ENCODE measurements at regions not wholly inside any gene's neighbourhood (a gene's known extent, or its start where the extent isn't known, plus 50 kb on each side); places are given as distances from the start of the nearest gene placed in this dataset.

DNA sequence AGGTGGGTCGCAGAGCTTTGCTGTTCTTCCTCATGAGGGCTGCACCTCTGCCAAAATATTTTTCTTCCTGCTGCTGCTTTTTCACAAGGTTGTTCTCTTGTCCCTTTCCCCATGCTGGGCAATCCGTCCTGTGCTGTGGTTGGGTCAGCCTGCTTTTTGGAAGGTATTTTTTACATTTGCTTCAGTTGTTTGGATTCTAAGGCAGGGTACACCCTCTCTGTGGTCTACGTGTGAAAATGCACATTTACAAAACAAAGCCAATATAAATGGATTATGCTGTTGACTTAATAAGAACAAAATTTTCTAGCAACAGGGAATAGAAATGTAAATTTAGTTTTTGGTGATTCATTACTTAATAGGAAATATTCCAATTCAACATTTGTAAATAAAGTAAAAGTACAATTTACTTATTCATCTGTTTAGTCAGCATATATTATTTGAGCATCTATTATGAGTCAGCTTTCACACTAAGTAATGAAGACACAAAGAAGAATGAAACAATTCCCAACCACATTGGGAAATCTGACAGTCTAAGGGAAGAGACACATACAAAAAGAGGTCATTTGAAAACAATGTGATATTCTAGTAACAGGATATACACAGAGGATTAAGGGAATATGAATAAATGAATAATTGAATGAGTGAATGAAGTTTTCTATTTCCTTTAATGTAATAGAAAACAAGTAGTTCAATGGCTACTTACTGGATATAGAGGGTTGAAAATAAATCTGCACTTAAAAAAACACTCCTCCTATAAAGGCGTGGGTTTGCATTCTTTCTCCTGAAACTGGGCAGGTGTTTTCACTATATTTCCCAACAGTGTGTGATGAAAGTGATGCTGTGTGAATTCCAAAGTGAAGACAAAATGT, 94.6 kb upstream of the PRICKLE1 start:
- H3K4me3 ChIP-seq (ENCODE audit: low read length in 2 of 2), result no peak overlapping the region
- DNase-seq (no peak), ATAC-seq (ENCODE audit: low FRiP score) (no peak)
- intact Hi-C loops (cut with DNase I), result no loop called here
- H3K4me1 ChIP-seq (ENCODE audit: control insufficient read depth in 1 of 2, insufficient read depth in 2 of 2, low read length in 2 of 2), result peaks cover 0 to 3% of the 10 kb centered on the region in 2 donors
- WGBS, 2 donors, result 51 to 56% methylated on average over 4 of the region's 4 CpGs
- H3K27ac ChIP-seq (ENCODE audit: low read depth in 1 of 2, low read length in 2 of 2), result no peak overlapping the region
- H3K9me3 ChIP-seq (ENCODE audit: control insufficient read depth, low read length), result peaks cover 1% of the 10 kb centered on the region
- H3K27me3 ChIP-seq (ENCODE audit: control insufficient read depth in 1 of 2, insufficient read depth in 2 of 2, low read length in 1 of 2), result peaks cover 0 to 2% of the 10 kb centered on the region in 2 donors
- H3K36me3 ChIP-seq (ENCODE audit: control insufficient read depth in 1 of 2, insufficient read depth in 2 of 2, low read length in 1 of 2), result no peaks in the 10 kb centered on the region

DNA sequence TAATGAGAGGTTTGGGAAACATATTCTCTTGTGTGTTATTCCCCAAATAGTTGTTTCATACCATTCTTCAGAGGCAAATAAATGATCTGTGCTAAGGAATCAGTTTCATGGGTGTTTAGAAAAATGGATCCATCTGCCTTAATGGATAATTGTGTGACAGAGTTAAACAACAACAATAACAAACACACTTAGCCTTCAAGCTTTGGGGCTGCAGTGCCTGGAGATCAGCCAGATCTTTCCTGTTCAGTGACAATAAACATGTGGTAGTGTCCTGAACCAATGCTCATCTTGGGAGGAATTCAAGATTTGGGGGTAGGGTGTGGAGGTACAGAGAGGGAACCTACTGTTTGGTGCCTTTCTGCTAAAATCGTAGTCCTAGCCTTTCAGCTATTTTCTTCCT, 93.7 kb upstream of the PRICKLE1 start:
- Histone ChIP-seq H3K9me3 (ENCODE audit: control insufficient read depth, low read length) (no peaks in the 10 kb centered on the region), H3K27me3 (ENCODE audit: control insufficient read depth in 1 of 2, insufficient read depth in 2 of 2, low read length in 1 of 2) (peaks cover 0 to 2% of the 10 kb centered on the region in 2 donors), H3K4me3 (ENCODE audit: low read length in 2 of 2) (no peak overlapping the region), H3K4me1 (ENCODE audit: control insufficient read depth in 1 of 2, insufficient read depth in 2 of 2, low read length in 2 of 2) (peaks cover 0 to 3% of the 10 kb centered on the region in 2 donors), H3K36me3 (ENCODE audit: control insufficient read depth in 1 of 2, insufficient read depth in 2 of 2, low read length in 1 of 2) (no peaks in the 10 kb centered on the region), H3K27ac (ENCODE audit: low read depth in 1 of 2, low read length in 2 of 2) (no peak overlapping the region)
- ATAC-seq (ENCODE audit: low FRiP score), result no peak
- no peak for DNase-seq
- intact Hi-C loops (cut with DNase I), result no loop called here
- 91 to 95% methylated on average over 1 of the region's 1 CpG for WGBS, 2 donors

DNA sequence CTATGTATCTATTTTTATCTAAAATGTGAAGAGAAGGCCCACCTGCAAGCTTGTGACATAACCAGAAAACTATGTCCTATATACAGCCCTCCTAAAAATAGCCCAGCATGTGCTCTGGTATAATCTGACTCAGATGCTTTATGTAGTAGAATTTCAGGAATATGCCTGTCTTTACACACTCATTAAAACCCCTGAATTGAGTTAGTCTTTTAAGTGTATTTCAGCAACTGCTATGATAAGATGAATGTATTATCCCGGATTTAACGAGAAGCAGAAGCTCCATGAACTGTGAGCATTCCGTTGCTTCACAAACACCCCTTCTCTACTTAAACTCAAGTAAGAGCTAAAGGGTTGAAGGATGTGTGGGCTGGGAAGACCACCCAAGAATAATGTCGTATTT, 89.9 kb upstream of the PRICKLE1 start:
- Histone ChIP-seq H3K4me1 (ENCODE audit: control insufficient read depth in 1 of 2, insufficient read depth in 2 of 2, low read length in 2 of 2) (peaks cover 0 to 3% of the 10 kb centered on the region in 2 donors), H3K27me3 (ENCODE audit: control insufficient read depth in 1 of 2, insufficient read depth in 2 of 2, low read length in 1 of 2) (peaks cover 0 to 2% of the 10 kb centered on the region in 2 donors), H3K4me3 (ENCODE audit: low read length in 2 of 2) (no peak overlapping the region), H3K36me3 (ENCODE audit: control insufficient read depth in 1 of 2, insufficient read depth in 2 of 2, low read length in 1 of 2) (no peaks in the 10 kb centered on the region), H3K27ac (ENCODE audit: low read depth in 1 of 2, low read length in 2 of 2) (no peak overlapping the region), H3K9me3 (ENCODE audit: control insufficient read depth, low read length) (no peaks in the 10 kb centered on the region)
- WGBS, 2 donors, result 35 to 36% methylated on average over 4 of the region's 4 CpGs
- intact Hi-C loops (cut with DNase I), result no loop called here
- ATAC-seq (ENCODE audit: low FRiP score) (no peak), DNase-seq (no peak)

DNA sequence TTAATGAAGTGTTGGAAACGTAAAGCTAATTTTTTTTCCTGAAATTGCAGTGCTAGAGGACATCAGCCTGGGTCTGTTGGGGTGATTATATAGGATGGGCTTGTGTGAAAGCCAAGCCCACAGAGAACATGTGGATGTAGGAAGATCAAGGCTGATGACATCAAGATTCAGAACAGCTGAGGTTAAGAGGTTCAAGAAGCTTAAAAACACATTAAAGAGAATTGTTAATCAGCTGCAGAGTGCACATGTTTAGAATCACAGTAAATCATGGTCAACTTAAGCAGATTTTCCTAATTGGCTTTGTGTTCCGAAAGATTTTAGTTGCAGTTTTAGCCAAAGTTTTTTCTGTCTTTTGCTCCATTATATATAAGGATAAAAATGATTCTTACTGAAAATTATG, 87.9 kb upstream of the PRICKLE1 start:
- intact Hi-C loops (cut with DNase I), result no loop called here
- H3K9me3 ChIP-seq (ENCODE audit: control insufficient read depth, low read length), result no peaks in the 10 kb centered on the region
- no peak for ATAC-seq (ENCODE audit: low FRiP score)
- H3K4me3 ChIP-seq (ENCODE audit: low read length in 2 of 2), result no peak overlapping the region
- no peak for DNase-seq
- H3K36me3 ChIP-seq (ENCODE audit: control insufficient read depth in 1 of 2, insufficient read depth in 2 of 2, low read length in 1 of 2), result no peaks in the 10 kb centered on the region
- no peak overlapping the region for H3K27ac ChIP-seq (ENCODE audit: low read depth in 1 of 2, low read length in 2 of 2)
- WGBS, 2 donors, result 89 to 94% methylated on average over 2 of the region's 2 CpGs
- H3K4me1 ChIP-seq (ENCODE audit: control insufficient read depth in 1 of 2, insufficient read depth in 2 of 2, low read length in 2 of 2), result peaks cover 0 to 3% of the 10 kb centered on the region in 2 donors
- no peaks in the 10 kb centered on the region for H3K27me3 ChIP-seq (ENCODE audit: control insufficient read depth in 1 of 2, insufficient read depth in 2 of 2, low read length in 1 of 2)

DNA sequence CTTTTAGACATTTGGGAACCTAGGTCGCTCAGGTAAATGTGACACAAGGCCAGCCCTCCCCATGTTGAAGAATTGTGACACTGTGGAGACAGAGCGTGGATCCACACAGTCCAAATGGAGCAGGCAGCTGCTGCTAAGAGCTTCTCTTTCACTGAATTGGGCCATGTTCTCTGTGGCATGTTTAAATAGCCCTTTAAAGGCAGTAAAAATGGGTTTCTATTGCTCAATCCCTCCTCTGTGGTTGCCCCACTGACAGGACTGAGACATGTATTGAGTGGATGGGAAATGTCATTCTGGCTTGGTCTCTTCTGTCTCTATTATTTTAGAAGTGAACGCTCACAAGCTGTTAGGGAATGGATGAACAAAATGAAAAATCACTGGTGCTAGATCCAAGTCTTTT, 84.0 kb upstream of the PRICKLE1 start:
- ATAC-seq (ENCODE audit: low FRiP score) (no peak), DNase-seq (no peak)
- H3K9me3 ChIP-seq (ENCODE audit: control insufficient read depth, low read length), result no peaks in the 10 kb centered on the region
- H3K4me3 ChIP-seq (ENCODE audit: low read length in 2 of 2), result no peak overlapping the region
- no peaks in the 10 kb centered on the region for H3K27me3 ChIP-seq (ENCODE audit: control insufficient read depth in 1 of 2, insufficient read depth in 2 of 2, low read length in 1 of 2)
- 92 to 97% methylated on average over 3 of the region's 3 CpGs for WGBS, 2 donors
- intact Hi-C loops (cut with DNase I), result no loop called here
- H3K36me3 ChIP-seq (ENCODE audit: control insufficient read depth in 1 of 2, insufficient read depth in 2 of 2, low read length in 1 of 2), result no peaks in the 10 kb centered on the region
- no peak overlapping the region for H3K27ac ChIP-seq (ENCODE audit: low read depth in 1 of 2, low read length in 2 of 2)
- no peaks in the 10 kb centered on the region for H3K4me1 ChIP-seq (ENCODE audit: control insufficient read depth in 1 of 2, insufficient read depth in 2 of 2, low read length in 2 of 2)

DNA sequence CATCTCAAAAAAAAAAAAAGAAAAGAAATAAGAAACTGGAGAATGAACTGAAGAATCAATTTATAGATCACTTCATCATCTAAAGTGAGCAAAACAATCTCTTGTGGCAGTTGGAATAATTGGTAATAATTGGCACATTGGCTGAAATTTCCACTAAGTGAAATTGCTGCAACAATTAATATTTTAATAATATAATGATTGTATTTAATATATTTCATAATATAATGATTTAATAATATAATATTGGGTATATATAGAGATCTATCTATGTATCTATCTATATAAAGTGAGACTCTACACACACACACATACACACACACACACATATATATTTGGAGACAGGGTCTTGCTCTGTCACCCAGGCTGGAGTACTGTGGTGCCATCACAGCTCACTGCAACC, 81.2 kb upstream of the PRICKLE1 start:
- no peaks in the 10 kb centered on the region for H3K4me1 ChIP-seq (ENCODE audit: control insufficient read depth in 1 of 2, insufficient read depth in 2 of 2, low read length in 2 of 2)
- H3K4me3 ChIP-seq (ENCODE audit: low read length in 2 of 2), result no peak overlapping the region
- ATAC-seq (ENCODE audit: low FRiP score), result no peak
- intact Hi-C loops (cut with DNase I), result no loop called here
- H3K36me3 ChIP-seq (ENCODE audit: control insufficient read depth in 1 of 2, insufficient read depth in 2 of 2, low read length in 1 of 2), result no peaks in the 10 kb centered on the region
- H3K27ac ChIP-seq (ENCODE audit: low read depth in 1 of 2, low read length in 2 of 2), result no peak overlapping the region
- no peak for DNase-seq
- no peaks in the 10 kb centered on the region for H3K27me3 ChIP-seq (ENCODE audit: control insufficient read depth in 1 of 2, insufficient read depth in 2 of 2, low read length in 1 of 2)
- H3K9me3 ChIP-seq (ENCODE audit: control insufficient read depth, low read length), result no peaks in the 10 kb centered on the region

DNA sequence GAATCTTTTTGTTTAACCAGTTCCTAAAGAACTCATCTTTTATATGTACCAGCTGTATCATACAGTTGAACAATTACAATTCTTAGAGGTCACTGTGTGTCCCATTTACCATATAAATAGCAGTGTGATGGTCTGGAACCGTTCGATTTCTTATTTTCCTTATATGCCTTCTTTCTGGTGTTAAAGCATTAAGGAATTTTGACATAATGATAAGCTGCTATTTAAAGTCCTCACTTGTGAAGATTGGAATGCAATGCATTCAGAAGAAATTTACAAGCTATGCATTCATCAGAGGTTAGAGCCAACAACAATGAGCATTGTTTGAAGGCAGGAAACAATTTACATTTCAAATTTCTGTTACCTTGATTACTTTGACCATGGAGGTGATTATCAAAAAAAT, 80.0 kb upstream of the PRICKLE1 start:
- WGBS, 2 donors, result 1 to 4% methylated on average over 2 of the region's 2 CpGs

DNA sequence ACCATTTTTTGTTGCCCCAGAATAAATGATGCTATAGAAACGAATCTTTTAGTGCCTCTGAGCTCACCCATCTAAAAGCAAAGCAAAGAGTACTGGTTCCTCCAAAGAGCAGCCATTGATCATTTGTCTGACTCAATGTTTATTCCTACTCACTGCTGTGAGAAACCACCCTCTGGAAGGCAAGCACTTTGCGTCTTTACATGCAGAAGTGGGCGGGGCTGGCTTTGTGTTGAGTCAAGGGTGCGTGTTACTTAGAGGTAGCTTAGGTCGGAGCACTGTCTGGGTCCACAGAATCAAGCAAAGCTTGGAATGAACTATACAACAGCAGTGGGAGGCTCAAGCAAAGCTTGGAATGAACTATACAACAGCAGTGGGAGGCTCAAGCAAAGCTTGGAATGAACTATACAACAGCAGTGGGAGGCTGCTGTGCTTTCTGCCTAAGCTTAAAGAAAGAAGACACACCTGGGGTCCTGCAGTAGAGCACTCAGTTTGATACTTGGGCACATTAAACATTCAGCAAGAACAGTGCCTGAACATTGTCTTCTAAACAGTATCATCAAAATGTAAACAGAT, 77.2 kb upstream of the PRICKLE1 start:
- H3K27me3 ChIP-seq (ENCODE audit: control insufficient read depth in 1 of 2, insufficient read depth in 2 of 2, low read length in 1 of 2), result no peaks in the 10 kb centered on the region
- intact Hi-C loops (cut with DNase I), result no loop called here
- 87 to 89% methylated on average over 5 of the region's 5 CpGs for WGBS, 2 donors

More for the DNA sequence above, 80.0 kb upstream of the PRICKLE1 start:
- DNase-seq (no peak), ATAC-seq (ENCODE audit: low FRiP score) (no peak)
- Histone ChIP-seq H3K27me3 (ENCODE audit: control insufficient read depth in 1 of 2, insufficient read depth in 2 of 2, low read length in 1 of 2) (no peaks in the 10 kb centered on the region), H3K9me3 (ENCODE audit: control insufficient read depth, low read length) (no peaks in the 10 kb centered on the region), H3K4me1 (ENCODE audit: control insufficient read depth in 1 of 2, insufficient read depth in 2 of 2, low read length in 2 of 2) (no peaks in the 10 kb centered on the region), H3K36me3 (ENCODE audit: control insufficient read depth in 1 of 2, insufficient read depth in 2 of 2, low read length in 1 of 2) (no peaks in the 10 kb centered on the region), H3K4me3 (ENCODE audit: low read length in 2 of 2) (no peak overlapping the region), H3K27ac (ENCODE audit: low read depth in 1 of 2, low read length in 2 of 2) (no peak overlapping the region)
- intact Hi-C loops (cut with DNase I), result no loop called here

DNA sequence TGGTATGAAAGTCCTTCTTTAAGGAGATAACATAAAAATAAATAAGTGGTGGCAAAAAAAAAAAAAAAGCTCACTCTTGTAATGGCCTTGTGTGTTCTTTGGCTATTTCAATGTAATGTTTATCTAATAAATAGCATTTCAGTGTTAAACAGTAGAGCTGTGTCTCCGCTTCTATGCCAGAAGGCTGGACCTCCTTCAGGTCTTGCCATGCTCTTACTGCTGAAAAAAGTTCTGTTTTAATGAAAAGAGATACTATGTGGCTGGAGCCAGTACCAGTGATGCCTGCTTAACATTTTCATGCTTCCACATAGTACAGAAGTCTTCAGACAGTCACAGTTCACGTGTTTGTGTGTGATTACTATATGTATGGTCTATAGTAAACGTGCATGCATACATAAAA, 74.1 kb upstream of the PRICKLE1 start:
- H3K27me3 ChIP-seq (ENCODE audit: control insufficient read depth in 1 of 2, insufficient read depth in 2 of 2, low read length in 1 of 2), result no peaks in the 10 kb centered on the region
- DNase-seq (no peak), ATAC-seq (ENCODE audit: low FRiP score) (no peak)
- H3K27ac ChIP-seq (ENCODE audit: low read depth in 1 of 2, low read length in 2 of 2), result no peak overlapping the region
- H3K4me3 ChIP-seq (ENCODE audit: low read length in 2 of 2), result no peak overlapping the region
- H3K36me3 ChIP-seq (ENCODE audit: control insufficient read depth in 1 of 2, insufficient read depth in 2 of 2, low read length in 1 of 2), result no peaks in the 10 kb centered on the region
- 89 to 90% methylated on average over 3 of the region's 3 CpGs for WGBS, 2 donors
- peaks cover 3% of the 10 kb centered on the region for H3K9me3 ChIP-seq (ENCODE audit: control insufficient read depth, low read length)
- intact Hi-C loops (cut with DNase I), result no loop called here
- H3K4me1 ChIP-seq (ENCODE audit: control insufficient read depth in 1 of 2, insufficient read depth in 2 of 2, low read length in 2 of 2), result no peaks in the 10 kb centered on the region

More for the DNA sequence above, 77.2 kb upstream of the PRICKLE1 start:
- DNase-seq, result no peak
- no peak for ATAC-seq (ENCODE audit: low FRiP score)
- no peaks in the 10 kb centered on the region for H3K9me3 ChIP-seq (ENCODE audit: control insufficient read depth, low read length)
- H3K27ac ChIP-seq (ENCODE audit: low read depth in 1 of 2, low read length in 2 of 2), result no peak overlapping the region
- no peak overlapping the region for H3K4me3 ChIP-seq (ENCODE audit: low read length in 2 of 2)
- H3K36me3 ChIP-seq (ENCODE audit: control insufficient read depth in 1 of 2, insufficient read depth in 2 of 2, low read length in 1 of 2), result no peaks in the 10 kb centered on the region
- H3K4me1 ChIP-seq (ENCODE audit: control insufficient read depth in 1 of 2, insufficient read depth in 2 of 2, low read length in 2 of 2), result no peaks in the 10 kb centered on the region
